ENCODE measurements at regions not wholly inside any gene's neighbourhood (a gene's known extent, or its start where the extent isn't known, plus 50 kb on each side); places are given as distances from the start of the nearest gene placed in this dataset.

DNA sequence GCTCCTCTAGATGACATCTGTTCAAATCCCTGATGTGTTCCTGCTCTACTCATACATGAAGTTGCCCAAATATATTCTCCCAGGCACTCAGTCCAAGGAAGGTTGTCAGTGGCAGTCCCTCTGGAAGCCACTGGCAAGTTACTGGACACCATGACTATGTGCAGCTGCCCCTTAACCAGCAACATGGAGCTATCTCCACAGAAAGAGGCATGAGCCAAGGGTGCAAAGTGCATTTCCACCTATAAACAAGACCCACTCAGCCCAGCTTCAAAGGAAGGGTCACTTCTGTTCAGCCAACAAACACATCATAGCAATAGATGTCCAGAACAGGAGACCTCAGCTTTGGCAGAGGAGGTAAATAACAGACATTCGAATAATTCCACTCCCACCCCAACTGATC is 217.6 kb upstream of the PMEPA1 start:
- H3K9me3 ChIP-seq (ENCODE audit: control insufficient read depth, low read depth, low read length), result no peaks in the 10 kb centered on the region
- H3K4me1 Mint-ChIP-seq, result peaks cover 6 to 14% of the 10 kb centered on the region in 2 experiments
- no peak overlapping the region for H2BK20ac ChIP-seq (ENCODE audit: low read depth, low read length, poor library complexity, severe bottlenecking)
- no peak overlapping the region for H3K4me2 ChIP-seq (ENCODE audit: insufficient read depth, insufficient read length, low read length)
- H2AK5ac ChIP-seq (ENCODE audit: insufficient read length, low read length), result no peak overlapping the region
- TF ChIP-seq, protein P1, sequence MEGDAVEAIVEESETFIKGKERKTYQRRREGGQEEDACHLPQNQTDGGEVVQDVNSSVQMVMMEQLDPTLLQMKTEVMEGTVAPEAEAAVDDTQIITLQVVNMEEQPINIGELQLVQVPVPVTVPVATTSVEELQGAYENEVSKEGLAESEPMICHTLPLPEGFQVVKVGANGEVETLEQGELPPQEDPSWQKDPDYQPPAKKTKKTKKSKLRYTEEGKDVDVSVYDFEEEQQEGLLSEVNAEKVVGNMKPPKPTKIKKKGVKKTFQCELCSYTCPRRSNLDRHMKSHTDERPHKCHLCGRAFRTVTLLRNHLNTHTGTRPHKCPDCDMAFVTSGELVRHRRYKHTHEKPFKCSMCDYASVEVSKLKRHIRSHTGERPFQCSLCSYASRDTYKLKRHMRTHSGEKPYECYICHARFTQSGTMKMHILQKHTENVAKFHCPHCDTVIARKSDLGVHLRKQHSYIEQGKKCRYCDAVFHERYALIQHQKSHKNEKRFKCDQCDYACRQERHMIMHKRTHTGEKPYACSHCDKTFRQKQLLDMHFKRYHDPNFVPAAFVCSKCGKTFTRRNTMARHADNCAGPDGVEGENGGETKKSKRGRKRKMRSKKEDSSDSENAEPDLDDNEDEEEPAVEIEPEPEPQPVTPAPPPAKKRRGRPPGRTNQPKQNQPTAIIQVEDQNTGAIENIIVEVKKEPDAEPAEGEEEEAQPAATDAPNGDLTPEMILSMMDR (conservative IDR thresholded peaks at IDR 0.05), result no peak
- H3K36me3 Mint-ChIP-seq (ENCODE audit: insufficient read depth in 1 of 3, low read depth in 3 of 3), result peaks cover 0 to 14% (median 5%) of the 10 kb centered on the region in 3 experiments; a peak in 4 of 7 replicates
- no peak overlapping the region for H3K27ac ChIP-seq (ENCODE audit: insufficient read length, low read depth, low read length)
- no peak overlapping the region for H3K4ac ChIP-seq (ENCODE audit: low read depth, low read length)
- no peak overlapping the region for H3K23ac ChIP-seq (ENCODE audit: insufficient read length, low read depth, low read length)
- peaks cover 9% of the 10 kb centered on the region for H3K27me3 Mint-ChIP-seq (ENCODE audit: low read depth)
- no peak overlapping the region for H3T11ph ChIP-seq (ENCODE audit: low read length)
- no peak overlapping the region for H3K14ac ChIP-seq (ENCODE audit: insufficient read depth, low read length)
- no peak overlapping the region for H4K5ac ChIP-seq (ENCODE audit: insufficient read length, low read depth, low read length)
- no peaks in the 10 kb centered on the region for H3K27me3 ChIP-seq (ENCODE audit: insufficient read depth, low read length)
- no peaks in the 10 kb centered on the region for H3K4me1 ChIP-seq (ENCODE audit: insufficient read depth, low read length)
- no peaks in the 10 kb centered on the region for H3K23me2 ChIP-seq (ENCODE audit: insufficient read length, low read depth, low read length, poor library complexity, severe bottlenecking)
- no peaks in the 10 kb centered on the region for H3K79me1 ChIP-seq (ENCODE audit: insufficient read depth, low read depth, low read length, poor library complexity, severe bottlenecking)
- no peak overlapping the region for H2BK5ac ChIP-seq (ENCODE audit: insufficient read length, low read length)
- H3K27ac Mint-ChIP-seq, result no peak overlapping the region
- H2BK120ac ChIP-seq (ENCODE audit: low read depth, low read length, poor library complexity, severe bottlenecking), result no peak overlapping the region
- no peak for DNase-seq
- no peak overlapping the region for H2BK15ac ChIP-seq (ENCODE audit: low read depth, low read length)
- H3K18ac ChIP-seq (ENCODE audit: insufficient read length, low read depth, low read length), result no peak overlapping the region
- H3K9ac ChIP-seq (ENCODE audit: extremely low read depth, insufficient read length, low read length), result no peak overlapping the region
- H4K91ac ChIP-seq (ENCODE audit: insufficient read length, low read depth, low read length), result no peak overlapping the region
- no peak overlapping the region for H3K4me3 Mint-ChIP-seq
- no peaks in the 10 kb centered on the region for H3K79me2 ChIP-seq (ENCODE audit: insufficient read depth, low read length)
- H2AFZ ChIP-seq (ENCODE audit: low read length), result no peak overlapping the region
- no peak overlapping the region for H2BK12ac ChIP-seq (ENCODE audit: insufficient read length, low read depth, low read length)
- no peak overlapping the region for H3K56ac ChIP-seq (ENCODE audit: insufficient read length, low read depth, low read length)
- H4K20me1 ChIP-seq (ENCODE audit: control insufficient read depth, insufficient read depth, insufficient read length), result no peaks in the 10 kb centered on the region
- H3K9me3 Mint-ChIP-seq, result peaks cover 14 to 16% of the 10 kb centered on the region in 2 experiments
- no peak overlapping the region for H4K8ac ChIP-seq (replicated peaks; ENCODE audit: insufficient read length, low read depth, low read length)
- no CpG with 5 or more reads among the region's 1 CpG for WGBS (ENCODE audit: extremely low coverage, insufficient read length, low lambda C conversion rate)
